ENCODE measurements at regions not wholly inside any gene's neighbourhood (a gene's known extent, or its start where the extent isn't known, plus 50 kb on each side); places are given as distances from the start of the nearest gene placed in this dataset.
"Not testable (repeated sequence)": the region's sequence is repeated elsewhere in the genome, so short reads cannot be mapped to it uniquely, and the experiment has no call there.

GRCh38 chr4:181119186-181119585 is 1124.0 kb upstream of the TENM3 start:
- DNase-seq, result no peak

- no peak for DNase-seq
These were observed 1121.5 kb upstream of the TENM3 start for GRCh38 chr4:181121733-181122132.

- DNase-seq, result no peak
These were observed 1116.0 kb upstream of the TENM3 start for GRCh38 chr4:181127171-181127570.

GRCh38 chr4:181130317-181130716 is 1112.9 kb upstream of the TENM3 start:
- not testable (repeated sequence) for DNase-seq

GRCh38 chr4:181137351-181137750 is 1105.9 kb upstream of the TENM3 start:
- DNase-seq, result no peak

- DNase-seq, result no peak
These were observed 1105.1 kb upstream of the TENM3 start for GRCh38 chr4:181138116-181138515.

GRCh38 chr4:181140037-181140603 is 1103.1 kb upstream of the TENM3 start:
- no peak for DNase-seq

GRCh38 chr4:181143250-181143854 is 1099.8 kb upstream of the TENM3 start:
- DNase-seq, result peak; percentile 75

GRCh38 chr4:181146051-181146450 is 1097.2 kb upstream of the TENM3 start:
- DNase-seq, result no peak

- no peak for DNase-seq
These were observed 1095.7 kb upstream of the TENM3 start for GRCh38 chr4:181147416-181147951.

GRCh38 chr4:181148470-181148869 is 1094.7 kb upstream of the TENM3 start:
- no peak for DNase-seq

- DNase-seq, result peak; percentile 38
These were observed 1093.0 kb upstream of the TENM3 start for GRCh38 chr4:181150191-181150590.

GRCh38 chr4:181151856-181152255 is 1091.3 kb upstream of the TENM3 start:
- DNase-seq, result no peak

- DNase-seq, result peak; percentile 9
These were observed 1085.6 kb upstream of the TENM3 start for GRCh38 chr4:181157647-181158046.

GRCh38 chr4:181158971-181159370 is 1084.2 kb upstream of the TENM3 start:
- no peak for DNase-seq

- peak; percentile 35 for DNase-seq
These were observed 1081.5 kb upstream of the TENM3 start for GRCh38 chr4:181161669-181162068.

GRCh38 chr4:181162266-181162665 is 1080.9 kb upstream of the TENM3 start:
- no peak for DNase-seq

- no peak for DNase-seq
These were observed 1080.5 kb upstream of the TENM3 start for GRCh38 chr4:181162676-181163075.

GRCh38 chr4:181166742-181167399 is 1076.3 kb upstream of the TENM3 start:
- DNase-seq, result no peak

GRCh38 chr4:181168011-181168805 is 1075.0 kb upstream of the TENM3 start:
- DNase-seq, result no peak

GRCh38 chr4:181173046-181173445 is 1070.2 kb upstream of the TENM3 start:
- no peak for DNase-seq

GRCh38 chr4:181176306-181176705 is 1066.9 kb upstream of the TENM3 start:
- DNase-seq, result no peak

GRCh38 chr4:181181331-181181730 is 1061.9 kb upstream of the TENM3 start:
- no peak for DNase-seq
